ENCODE measurements at regions not wholly inside any gene's neighbourhood (a gene's known extent, or its start where the extent isn't known, plus 50 kb on each side); places are given as distances from the start of the nearest gene placed in this dataset.

GRCh38 chr12:89072294-89073026 lies 279.8 kb downstream of the DUSP6 start:
- TF ChIP-seq CTCF (IDR thresholded peaks at IDR 0.05) (no peak), POLR2A (IDR thresholded peaks at IDR 0.05) (no peak)
